SK-N-SH (cell line): ENCODE measurements at regions not wholly inside any gene's neighbourhood (a gene's known extent, or its start where the extent isn't known, plus 50 kb on each side); places are given as distances from the start of the nearest gene placed in this dataset.

Experiments
- CTCF ChIA-PET: fragments of 300-600, 350-600 bp; formaldehyde crosslinking; extraction: SDS; loops from one replicate; lab custom pipeline; 2021; lab: Yijun Ruan, JAX
- POLR2A ChIA-PET: fragments of 350-600 bp; sonication (Branson Sonifier 250); formaldehyde crosslinking; extraction: SDS; loops from one replicate; lab custom pipeline; 2020; ENCODE audit warnings: antibody characterized with exemption, inconsistent platforms; lab: Yijun Ruan, JAX
- DNase-seq: peaks from one replicate; pipeline ENCODE4 v3.0.0; 2012
- H2AFZ ChIP-seq: fragments of 200-600 bp; sonication (generic); 2 replicates; pipeline ENCODE4 v1.8.1; 2016; ENCODE audit warnings: antibody characterized with exemption, mild to moderate bottlenecking, low read depth
- H3F3A ChIP-seq: fragments of 200-600 bp; sonication (generic); replicated peaks from 2 replicates; pipeline ENCODE3; 2016; ENCODE audit warnings: antibody characterized with exemption, mild to moderate bottlenecking; ENCODE audit not compliant: insufficient read depth
- H3K27ac ChIP-seq, 2 experiments: fragments of 200-500 bp in 1 of 2; fragments of 200-600 bp in 1 of 2; sonication (Bioruptor generic) in 1 of 2; sonication (generic), shearing (Covaris generic) in 1 of 2; 2 replicates each; pipeline versions ENCODE4 v1.5.1 to v1.6.1; 2014 to 2016; ENCODE audit warnings: low read depth in 2 of 2, inconsistent platforms in 1 of 2, low read length in 1 of 2, mild to moderate bottlenecking in 1 of 2, mixed read lengths in 1 of 2
- H3K27me3 ChIP-seq: fragments of 200-600 bp; sonication (generic), shearing (Covaris generic); 2 replicates; pipeline ENCODE4 v1.6.1; 2016; ENCODE audit warnings: mixed run types; ENCODE audit not compliant: insufficient read depth
- H3K36me3 ChIP-seq, 2 experiments: fragments of 200-500 bp in 1 of 2; fragments of 200-600 bp in 1 of 2; sonication (Bioruptor generic) in 1 of 2; sonication (generic) in 1 of 2; replicated peaks in 1 of 2; 2 replicates each; pipeline versions ENCODE3 to v1.5.1; 2014 to 2016; ENCODE audit warnings: low read length in 1 of 2, mild to moderate bottlenecking in 1 of 2; ENCODE audit not compliant: insufficient read depth in 2 of 2, control insufficient read depth in 1 of 2
- H3K4me1 ChIP-seq, 2 experiments: fragments of 200-500 bp in 1 of 2; fragments of 200-600 bp in 1 of 2; sonication (Bioruptor generic) in 1 of 2; sonication (generic), shearing (Covaris generic) in 1 of 2; 2 replicates each; pipeline versions ENCODE4 v1.5.1 to v1.6.1; 2014 to 2016; ENCODE audit warnings: low read depth in 1 of 2, low read length in 1 of 2, mixed run types in 1 of 2; ENCODE audit not compliant: insufficient read depth in 2 of 2, control insufficient read depth in 1 of 2
- H3K4me2 ChIP-seq: fragments of 200-600 bp; sonication (generic), shearing (Covaris generic); 2 replicates; pipeline ENCODE4 v1.6.1; 2017; ENCODE audit warnings: mixed run types
- H3K4me3 ChIP-seq, 2 experiments: fragments of 200-500 bp in 1 of 2; fragments of 200-600 bp in 1 of 2; sonication (Bioruptor generic) in 1 of 2; sonication (generic), shearing (Covaris generic) in 1 of 2; 2 replicates each; pipeline versions ENCODE4 v1.5.1 to v1.8.1; 2014 to 2016; ENCODE audit warnings: low read depth in 2 of 2, inconsistent platforms in 1 of 2, low read length in 1 of 2, mild to moderate bottlenecking in 1 of 2, mixed read lengths in 1 of 2, moderate library complexity in 1 of 2
- H3K79me2 ChIP-seq: fragments of 200-600 bp; sonication (generic); 2 replicates; pipeline ENCODE4 v1.8.1; 2017; ENCODE audit warnings: mild to moderate bottlenecking; ENCODE audit not compliant: insufficient read depth
- H3K9ac ChIP-seq: fragments of 200-600 bp; sonication (generic); 2 replicates; pipeline ENCODE4 v1.6.1; 2017; ENCODE audit warnings: mixed run types
- H3K9me2 ChIP-seq: fragments of 200-600 bp; sonication (generic); 2 replicates; pipeline ENCODE4 v1.6.1; 2017; ENCODE audit warnings: mixed run types
- H3K9me3 ChIP-seq: fragments of 200-600 bp; sonication (generic); 2 replicates; pipeline ENCODE4 v1.6.1; 2017; ENCODE audit warnings: mixed run types, mild to moderate bottlenecking, moderate library complexity
- H4K20me1 ChIP-seq: fragments of 200-600 bp; sonication (generic); 2 replicates; pipeline ENCODE4 v1.6.1; 2017; ENCODE audit warnings: mild to moderate bottlenecking, mixed run types; ENCODE audit not compliant: insufficient read depth
- CHD2 ChIP-seq: fragments of 150-350 bp; IDR thresholded peaks from 2 replicates; pipeline ENCODE4 v1.6.1; 2018; ENCODE audit warnings: low read length; ENCODE audit not compliant: partially characterized antibody
- FOXM1 ChIP-seq: IDR thresholded peaks from 2 replicates; pipeline ENCODE4 v1.4.0; 2012; ENCODE audit warnings: low read depth, mild to moderate bottlenecking
- IRF3 ChIP-seq: fragments of 150-350 bp; IDR thresholded peaks from 2 replicates; pipeline ENCODE4 v1.6.1; 2016; ENCODE audit warnings: mild to moderate bottlenecking, low read depth, low read length
- NRF1 ChIP-seq: IDR thresholded peaks from 2 replicates; pipeline ENCODE4 v1.6.1; 2012; ENCODE audit warnings: low read depth, mild to moderate bottlenecking, low read length
- POLR2AphosphoS5 ChIP-seq: IDR thresholded peaks from 2 replicates; pipeline ENCODE4 v1.6.1; 2012; ENCODE audit warnings: low read depth, low read length
- RFX5 ChIP-seq: IDR thresholded peaks from 2 replicates; pipeline ENCODE4 v1.6.1; 2012; ENCODE audit warnings: mild to moderate bottlenecking, improper control_type of control experiment, low read length
- TAF1 ChIP-seq: IDR thresholded peaks from 2 replicates; pipeline ENCODE4 v1.6.1; 2012; ENCODE audit warnings: low read depth, mild to moderate bottlenecking, low read length, moderate library complexity, borderline replicate concordance
- TCF12 ChIP-seq: IDR thresholded peaks from 2 replicates; pipeline ENCODE4 v1.4.0; 2012
- USF1 ChIP-seq: IDR thresholded peaks from 2 replicates; pipeline ENCODE4 v1.4.0; 2012; ENCODE audit warnings: low read depth, borderline replicate concordance
- WGBS: methylation state at CpG from one replicate; pipeline ENCODE4 v1.1.6; 2017; ENCODE audit warnings: low lambda C conversion rate; 5-methylcytosine and 5-hydroxymethylcytosine counted together
- TF ChIP-seq, protein P1 (sequence below): IDR thresholded peaks from 2 replicates; pipeline ENCODE4 v1.6.1; 2012; ENCODE audit warnings: mild to moderate bottlenecking, low read depth, low read length, moderate library complexity

GRCh38 chr7:156475179-156475578 lies 165.4 kb upstream of the RNF32 start:
- Histone ChIP-seq H3K9ac (no peak overlapping the region), H3K9me2 (no peaks in the 10 kb centered on the region), H3K4me1 (no peaks in the 10 kb centered on the region), H2AFZ (no peak overlapping the region), H3K27me3 (peaks cover 7% of the 10 kb centered on the region; the same call in 1 of the 2 replicates), H3F3A (no peaks in the 10 kb centered on the region), H3K4me2 (no peak overlapping the region), H3K27ac (no peak overlapping the region), H3K9me3 (no peaks in the 10 kb centered on the region), H4K20me1 (no peaks in the 10 kb centered on the region), H3K79me2 (no peaks in the 10 kb centered on the region), H3K36me3 (no peaks in the 10 kb centered on the region), H3K4me3 (no peak overlapping the region)
- ChIA-PET POLR2A (no interaction called here), CTCF (interaction anchor here (0.7 to 3.6 kb wide), 11 partner anchors 9 to 679 kb away, joined by 3 to 11 read pairs (median 4); no protein-coding TSS in a partner anchor)
- no peak for TF ChIP-seq TCF12
- TF ChIP-seq RFX5, result no peak
- 19% methylated on average over 6 of the region's 6 CpGs for WGBS
- no peak for DNase-seq

DNA sequence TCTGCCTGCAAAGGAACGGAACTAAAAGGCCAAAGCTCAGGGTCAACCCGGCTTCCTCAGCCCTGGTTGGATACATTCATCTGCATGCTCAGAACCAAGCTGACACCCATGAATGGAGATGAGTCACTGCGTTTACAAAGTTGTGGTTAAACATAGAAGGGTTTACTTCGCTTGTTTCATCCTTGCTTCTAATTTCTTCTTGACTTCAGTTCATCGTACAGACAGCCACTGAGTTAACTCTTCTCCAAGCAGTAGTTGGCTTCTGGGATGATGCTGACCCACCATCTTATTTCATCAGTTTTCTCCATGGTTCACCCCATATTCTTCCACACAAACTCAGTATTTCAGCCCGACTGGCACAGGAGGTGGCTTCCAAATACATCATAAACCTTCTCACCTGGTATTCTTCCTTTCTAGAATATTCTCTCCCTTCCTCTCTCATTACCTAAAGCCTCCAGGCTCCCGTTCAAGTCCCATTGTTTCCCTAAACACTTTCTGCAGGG lies 166.3 kb upstream of the RNF32 start:
- Histone ChIP-seq H3K9ac (no peak overlapping the region), H3K4me2 (no peak overlapping the region), H3K4me3 (no peak overlapping the region), H3K9me2 (no peaks in the 10 kb centered on the region), H3K36me3 (no peaks in the 10 kb centered on the region), H3K27ac (no peak overlapping the region), H3K4me1 (no peaks in the 10 kb centered on the region), H2AFZ (no peak overlapping the region), H3K27me3 (peaks cover 7% of the 10 kb centered on the region; the same call in 1 of the 2 replicates), H3K79me2 (no peaks in the 10 kb centered on the region), H3F3A (no peaks in the 10 kb centered on the region), H3K9me3 (no peaks in the 10 kb centered on the region), H4K20me1 (no peaks in the 10 kb centered on the region)
- CTCF ChIA-PET, result interaction anchor here (0.8 to 3.6 kb wide), 10 partner anchors 9 to 679 kb away, joined by 3 to 11 read pairs (median 4); no protein-coding TSS in a partner anchor
- DNase-seq, result no peak
- 42% methylated on average over 7 of the region's 7 CpGs for WGBS
- TF ChIP-seq FOXM1, result no peak
- TF ChIP-seq, protein P1, sequence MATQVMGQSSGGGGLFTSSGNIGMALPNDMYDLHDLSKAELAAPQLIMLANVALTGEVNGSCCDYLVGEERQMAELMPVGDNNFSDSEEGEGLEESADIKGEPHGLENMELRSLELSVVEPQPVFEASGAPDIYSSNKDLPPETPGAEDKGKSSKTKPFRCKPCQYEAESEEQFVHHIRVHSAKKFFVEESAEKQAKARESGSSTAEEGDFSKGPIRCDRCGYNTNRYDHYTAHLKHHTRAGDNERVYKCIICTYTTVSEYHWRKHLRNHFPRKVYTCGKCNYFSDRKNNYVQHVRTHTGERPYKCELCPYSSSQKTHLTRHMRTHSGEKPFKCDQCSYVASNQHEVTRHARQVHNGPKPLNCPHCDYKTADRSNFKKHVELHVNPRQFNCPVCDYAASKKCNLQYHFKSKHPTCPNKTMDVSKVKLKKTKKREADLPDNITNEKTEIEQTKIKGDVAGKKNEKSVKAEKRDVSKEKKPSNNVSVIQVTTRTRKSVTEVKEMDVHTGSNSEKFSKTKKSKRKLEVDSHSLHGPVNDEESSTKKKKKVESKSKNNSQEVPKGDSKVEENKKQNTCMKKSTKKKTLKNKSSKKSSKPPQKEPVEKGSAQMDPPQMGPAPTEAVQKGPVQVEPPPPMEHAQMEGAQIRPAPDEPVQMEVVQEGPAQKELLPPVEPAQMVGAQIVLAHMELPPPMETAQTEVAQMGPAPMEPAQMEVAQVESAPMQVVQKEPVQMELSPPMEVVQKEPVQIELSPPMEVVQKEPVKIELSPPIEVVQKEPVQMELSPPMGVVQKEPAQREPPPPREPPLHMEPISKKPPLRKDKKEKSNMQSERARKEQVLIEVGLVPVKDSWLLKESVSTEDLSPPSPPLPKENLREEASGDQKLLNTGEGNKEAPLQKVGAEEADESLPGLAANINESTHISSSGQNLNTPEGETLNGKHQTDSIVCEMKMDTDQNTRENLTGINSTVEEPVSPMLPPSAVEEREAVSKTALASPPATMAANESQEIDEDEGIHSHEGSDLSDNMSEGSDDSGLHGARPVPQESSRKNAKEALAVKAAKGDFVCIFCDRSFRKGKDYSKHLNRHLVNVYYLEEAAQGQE, result no peak
- no peak for TF ChIP-seq IRF3
- TF ChIP-seq CHD2, result no peak
- no peak for TF ChIP-seq POLR2AphosphoS5
- TF ChIP-seq NRF1, result no peak
- no peak for TF ChIP-seq TCF12
- TF ChIP-seq TAF1, result no peak
- TF ChIP-seq USF1, result no peak
- POLR2A ChIA-PET, result no interaction called here
